HG02623 (cell line): ENCODE measurements at regions not wholly inside any gene's neighbourhood (a gene's known extent, or its start where the extent isn't known, plus 50 kb on each side); places are given as distances from the start of the nearest gene placed in this dataset.

ENCODE experiments used
- ATAC-seq: cut with Tn5 transposase; IDR thresholded peaks from one replicate; pipeline ENCODE4 v1.9.1; 2021; ENCODE audit warnings: moderate library complexity; ENCODE audit not compliant: unreplicated experiment

GRCh38 chr2:6326958-6327357, 538.7 kb downstream of the CMPK2 start:
- ATAC-seq = no peak

- no peak for ATAC-seq
These were observed 528.8 kb downstream of the CMPK2 start for GRCh38 chr2:6336752-6337471.

- no peak for ATAC-seq
These were observed 528.3 kb downstream of the CMPK2 start for GRCh38 chr2:6337472-6337820.

GRCh38 chr2:6341588-6342129, 524.0 kb downstream of the CMPK2 start:
- no peak for ATAC-seq

GRCh38 chr2:6342273-6342920, 523.3 kb downstream of the CMPK2 start:
- ATAC-seq = no peak

GRCh38 chr2:6343076-6343475, 522.6 kb downstream of the CMPK2 start:
- no peak for ATAC-seq

- peak; percentile 80 for ATAC-seq
These were observed 513.5 kb downstream of the CMPK2 start for GRCh38 chr2:6352247-6352646.

GRCh38 chr2:6352906-6353515, 512.7 kb downstream of the CMPK2 start:
- ATAC-seq = no peak

GRCh38 chr2:6353669-6354068, 512.0 kb downstream of the CMPK2 start:
- ATAC-seq = peak; percentile 42

- ATAC-seq = no peak
These were observed 511.2 kb downstream of the CMPK2 start for GRCh38 chr2:6354546-6354945.

- ATAC-seq = no peak
These were observed 509.6 kb downstream of the CMPK2 start for GRCh38 chr2:6355886-6356761.

GRCh38 chr2:6358546-6358945, 507.2 kb downstream of the CMPK2 start:
- ATAC-seq = no peak

- ATAC-seq = no peak
These were observed 506.7 kb downstream of the CMPK2 start for GRCh38 chr2:6358985-6359384.

GRCh38 chr2:6359964-6360363, 505.7 kb downstream of the CMPK2 start:
- ATAC-seq = no peak

GRCh38 chr2:6362671-6363450, 502.8 kb downstream of the CMPK2 start:
- no peak for ATAC-seq

GRCh38 chr2:6368281-6368680, 497.4 kb downstream of the CMPK2 start:
- ATAC-seq = no peak

GRCh38 chr2:6369266-6369665, 496.4 kb downstream of the CMPK2 start:
- ATAC-seq = no peak

- ATAC-seq = no peak
These were observed 494.8 kb downstream of the CMPK2 start for GRCh38 chr2:6370753-6371551.

- no peak for ATAC-seq
These were observed 493.3 kb downstream of the CMPK2 start for GRCh38 chr2:6372317-6372901.
